ENCODE measurements at regions not wholly inside any gene's neighbourhood (a gene's known extent, or its start where the extent isn't known, plus 50 kb on each side); places are given as distances from the start of the nearest gene placed in this dataset.
A peak's percentile ranks its signal among the peaks of the same experiment; 100 is the strongest.

GRCh38 chr3:103589770-103590169 is 1155.0 kb downstream of the ZPLD1 start:
- no peaks in the 10 kb centered on the region for H3K36me3 ChIP-seq (ENCODE audit: control insufficient read depth, insufficient read depth, low read length)
- no peaks in the 10 kb centered on the region for H3K4me1 ChIP-seq (ENCODE audit: control insufficient read depth, insufficient read depth, low read length)
- in situ Hi-C loops (cut with HindIII; ENCODE audit: low pct_unique_long_range_greater_than_20kb, low sequenced_read_pairs): no loop called here
- ATAC-seq: no peak
- no peaks in the 10 kb centered on the region for H3K9me3 ChIP-seq (ENCODE audit: control insufficient read depth, insufficient read depth, low read depth, low read length)
- DNase-seq (ENCODE audit: low read depth, low spot score): no peak
- POLR2A ChIA-PET: no interaction called here
- H3K4me3 ChIP-seq (ENCODE audit: low read depth in 2 of 2, low read length in 2 of 2): no peak overlapping the region
- intact Hi-C loops (cut with micrococcal nuclease; ENCODE audit: unreplicated experiment): no loop called here
- TF ChIP-seq REST (IDR thresholded peaks at IDR 0.05; ENCODE audit: insufficient read depth in 1 of 2, low read depth in 2 of 2, low read length in 1 of 2): no peak
- H3K27me3 ChIP-seq (ENCODE audit: control insufficient read depth, insufficient read depth, low read length): no peaks in the 10 kb centered on the region
- CTCF ChIA-PET: no interaction called here
- BruUV-seq (replicated peaks): no TSS peak
- H3K27ac ChIP-seq (ENCODE audit: low read length): no peak overlapping the region

- H3K27me3 ChIP-seq (ENCODE audit: control insufficient read depth, insufficient read depth, low read length): no peaks in the 10 kb centered on the region
- DNase-seq (ENCODE audit: low read depth, low spot score): no peak
- ATAC-seq: no peak
- no TSS peak for BruUV-seq (replicated peaks)
- no peaks in the 10 kb centered on the region for H3K36me3 ChIP-seq (ENCODE audit: control insufficient read depth, insufficient read depth, low read length)
- no peaks in the 10 kb centered on the region for H3K9me3 ChIP-seq (ENCODE audit: control insufficient read depth, insufficient read depth, low read depth, low read length)
- TF ChIP-seq TCF7L2 (IDR thresholded peaks at IDR 0.05; ENCODE audit: low read depth, low read length) (no peak), SIN3A (IDR thresholded peaks at IDR 0.05; ENCODE audit: borderline replicate concordance, insufficient read depth, low read depth, low read length) (no peak), CTCF (IDR thresholded peaks at IDR 0.05) (no peak), REST (IDR thresholded peaks at IDR 0.05; ENCODE audit: insufficient read depth in 1 of 2, low read depth in 2 of 2, low read length in 1 of 2) (0 out of 4 replicates have a peak, but pooled peaks of 1 of the 2 experiments have one; percentile 35), POLR2AphosphoS5 (IDR thresholded peaks at IDR 0.05; ENCODE audit: low read depth, low read length) (no peak)
- H3K4me3 ChIP-seq (ENCODE audit: low read depth in 2 of 2, low read length in 2 of 2): no peak overlapping the region
- H3K27ac ChIP-seq (ENCODE audit: low read length): no peak overlapping the region
- no peaks in the 10 kb centered on the region for H3K4me1 ChIP-seq (ENCODE audit: control insufficient read depth, insufficient read depth, low read length)
- in situ Hi-C loops (cut with HindIII; ENCODE audit: low pct_unique_long_range_greater_than_20kb, low sequenced_read_pairs): no loop called here
- intact Hi-C loops (cut with micrococcal nuclease; ENCODE audit: unreplicated experiment): no loop called here
- ChIA-PET POLR2A (no interaction called here), CTCF (no interaction called here)
Observed at GRCh38 chr3:103600844-103601243, 1166.0 kb downstream of the ZPLD1 start.
